ENCODE measurements at regions not wholly inside any gene's neighbourhood (a gene's known extent, or its start where the extent isn't known, plus 50 kb on each side); places are given as distances from the start of the nearest gene placed in this dataset.

DNA sequence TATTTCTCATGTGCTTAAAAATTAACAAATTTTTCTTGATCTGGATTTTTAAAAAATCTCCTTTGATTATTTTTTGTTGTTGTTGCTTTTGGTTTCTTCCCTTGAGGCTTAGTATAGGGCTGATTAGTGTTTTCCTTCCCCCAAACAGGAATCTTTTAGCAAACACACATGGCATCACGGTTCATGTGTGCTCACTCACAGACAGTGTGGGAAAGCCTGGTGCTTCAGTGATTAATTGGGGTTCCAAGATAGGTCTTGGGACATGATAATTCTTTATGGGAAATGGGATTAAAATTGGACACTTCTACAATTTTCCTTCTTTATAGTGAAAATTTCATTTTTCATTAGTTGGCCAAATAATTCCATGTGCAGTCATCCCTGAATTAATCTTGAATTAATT lies 153.9 kb upstream of the SOX11 start:
- H3K27ac Mint-ChIP-seq (ENCODE audit: unreplicated experiment) = no peak overlapping the region
- no peaks in the 10 kb centered on the region for H3K9me3 Mint-ChIP-seq (ENCODE audit: unreplicated experiment)
- no peaks in the 10 kb centered on the region for H3K36me3 Mint-ChIP-seq (ENCODE audit: unreplicated experiment)
- DNase-seq (ENCODE audit: extremely low spot score, unreplicated experiment) = no peak
- peaks cover 25% of the 10 kb centered on the region for H3K4me1 Mint-ChIP-seq (ENCODE audit: unreplicated experiment)
- H3K27me3 Mint-ChIP-seq (ENCODE audit: unreplicated experiment) = peaks cover 7% of the 10 kb centered on the region
- H3K4me3 Mint-ChIP-seq (ENCODE audit: unreplicated experiment) = no peak overlapping the region
- TF ChIP-seq, protein P1, sequence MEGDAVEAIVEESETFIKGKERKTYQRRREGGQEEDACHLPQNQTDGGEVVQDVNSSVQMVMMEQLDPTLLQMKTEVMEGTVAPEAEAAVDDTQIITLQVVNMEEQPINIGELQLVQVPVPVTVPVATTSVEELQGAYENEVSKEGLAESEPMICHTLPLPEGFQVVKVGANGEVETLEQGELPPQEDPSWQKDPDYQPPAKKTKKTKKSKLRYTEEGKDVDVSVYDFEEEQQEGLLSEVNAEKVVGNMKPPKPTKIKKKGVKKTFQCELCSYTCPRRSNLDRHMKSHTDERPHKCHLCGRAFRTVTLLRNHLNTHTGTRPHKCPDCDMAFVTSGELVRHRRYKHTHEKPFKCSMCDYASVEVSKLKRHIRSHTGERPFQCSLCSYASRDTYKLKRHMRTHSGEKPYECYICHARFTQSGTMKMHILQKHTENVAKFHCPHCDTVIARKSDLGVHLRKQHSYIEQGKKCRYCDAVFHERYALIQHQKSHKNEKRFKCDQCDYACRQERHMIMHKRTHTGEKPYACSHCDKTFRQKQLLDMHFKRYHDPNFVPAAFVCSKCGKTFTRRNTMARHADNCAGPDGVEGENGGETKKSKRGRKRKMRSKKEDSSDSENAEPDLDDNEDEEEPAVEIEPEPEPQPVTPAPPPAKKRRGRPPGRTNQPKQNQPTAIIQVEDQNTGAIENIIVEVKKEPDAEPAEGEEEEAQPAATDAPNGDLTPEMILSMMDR (IDR thresholded peaks at IDR 0.05) = no peak

DNA sequence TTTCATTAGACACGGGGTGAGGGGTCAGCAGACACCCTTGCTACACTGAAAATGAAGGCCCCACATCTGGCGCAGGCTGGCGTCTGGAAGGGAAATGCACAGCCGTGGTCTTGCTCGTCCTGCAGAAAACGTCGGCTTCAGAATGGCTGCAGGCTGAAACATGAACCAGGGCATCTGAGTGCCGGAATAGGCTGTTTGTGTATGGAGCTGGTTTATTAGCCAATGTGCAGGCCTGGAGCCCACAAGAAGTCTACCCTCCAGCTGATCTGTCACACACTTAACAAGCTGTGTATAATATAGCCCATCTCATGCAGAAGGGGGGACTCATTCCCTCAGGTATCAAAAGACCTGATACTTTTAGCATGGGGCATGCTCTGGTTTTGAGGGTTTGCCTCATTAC lies 153.4 kb upstream of the SOX11 start:
- no peaks in the 10 kb centered on the region for H3K9me3 Mint-ChIP-seq (ENCODE audit: unreplicated experiment)
- H3K36me3 Mint-ChIP-seq (ENCODE audit: unreplicated experiment) = no peaks in the 10 kb centered on the region
- no peak for DNase-seq (ENCODE audit: extremely low spot score, unreplicated experiment)
- no peak overlapping the region for H3K4me3 Mint-ChIP-seq (ENCODE audit: unreplicated experiment)
- TF ChIP-seq, protein P1 (IDR thresholded peaks at IDR 0.05) = no peak
- no peak overlapping the region for H3K27ac Mint-ChIP-seq (ENCODE audit: unreplicated experiment)
- H3K27me3 Mint-ChIP-seq (ENCODE audit: unreplicated experiment) = peaks cover 7% of the 10 kb centered on the region
- peaks cover 25% of the 10 kb centered on the region for H3K4me1 Mint-ChIP-seq (ENCODE audit: unreplicated experiment)

DNA sequence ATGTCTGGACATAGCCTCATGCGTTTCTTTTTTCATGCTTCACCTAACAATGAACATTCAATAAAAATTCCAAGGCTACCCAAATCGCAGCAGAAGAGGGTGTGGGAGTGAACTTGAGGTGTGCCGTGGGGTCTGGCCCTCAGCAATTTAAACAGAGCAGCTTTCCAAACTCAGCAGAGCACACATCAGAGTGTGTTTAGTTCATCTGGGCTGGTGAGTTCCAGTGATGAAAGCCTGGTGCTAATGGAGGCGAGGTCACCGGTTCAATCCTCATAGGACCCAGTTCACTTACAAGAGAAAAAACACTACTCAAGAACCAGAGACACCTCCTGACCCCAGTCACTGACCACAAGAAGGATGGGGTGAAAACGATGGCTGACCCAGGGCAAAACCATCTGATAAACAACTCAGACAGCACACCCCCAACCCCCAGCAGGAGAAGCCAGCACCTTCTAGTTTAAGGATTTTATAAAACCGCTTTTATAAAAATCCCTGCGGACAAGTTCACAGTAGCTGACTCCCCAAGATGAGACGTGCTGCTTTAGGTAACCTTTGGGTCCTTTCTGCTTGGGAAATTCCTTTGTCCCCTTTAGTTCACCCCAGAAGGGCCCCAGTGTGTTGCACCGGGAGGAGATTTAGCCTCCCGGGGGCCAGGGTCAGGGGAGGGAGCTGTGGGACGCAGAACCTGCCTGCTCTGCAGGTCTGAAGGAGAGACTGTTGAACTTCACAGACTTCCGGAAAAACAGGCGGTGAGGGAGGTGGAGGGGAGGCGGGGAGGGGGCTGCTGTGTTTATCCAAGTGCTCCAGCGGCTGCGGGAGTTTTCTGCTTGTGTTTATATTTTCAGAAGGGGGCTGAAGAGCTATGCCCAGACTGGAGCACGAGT lies 152.7 kb upstream of the SOX11 start:
- H3K9me3 Mint-ChIP-seq (ENCODE audit: unreplicated experiment) = no peaks in the 10 kb centered on the region

DNA sequence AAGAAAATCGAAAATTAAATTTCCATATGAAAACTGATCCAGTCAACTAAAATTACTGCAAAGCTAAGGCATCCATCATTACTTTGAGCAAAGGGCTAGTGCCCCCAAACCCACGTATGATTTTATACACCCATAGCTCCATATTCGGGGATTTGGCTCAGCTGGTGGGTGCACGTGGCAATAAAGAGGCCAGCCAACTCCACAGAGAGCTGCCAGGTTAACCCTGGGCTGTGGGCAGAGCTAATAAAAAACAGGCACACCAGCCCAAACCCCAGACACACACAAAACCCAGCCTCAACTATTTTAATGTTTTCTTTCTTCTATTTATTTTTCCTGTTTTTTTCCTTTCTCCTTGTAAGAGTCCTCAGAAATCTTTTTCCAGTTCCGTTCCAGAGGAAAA lies 151.3 kb upstream of the SOX11 start:
- Mint-ChIP-seq H3K9me3 (ENCODE audit: unreplicated experiment) (peaks cover 9% of the 10 kb centered on the region), H3K4me1 (ENCODE audit: unreplicated experiment) (peaks cover 25% of the 10 kb centered on the region), H3K27ac (ENCODE audit: unreplicated experiment) (no peak overlapping the region), H3K27me3 (ENCODE audit: unreplicated experiment) (peaks cover 7% of the 10 kb centered on the region), H3K4me3 (ENCODE audit: unreplicated experiment) (no peak overlapping the region), H3K36me3 (ENCODE audit: unreplicated experiment) (no peaks in the 10 kb centered on the region)
- DNase-seq (ENCODE audit: extremely low spot score, unreplicated experiment) = no peak
- TF ChIP-seq, protein P1 (IDR thresholded peaks at IDR 0.05) = no peak

More for the DNA sequence above, 152.7 kb upstream of the SOX11 start:
- Mint-ChIP-seq H3K27me3 (ENCODE audit: unreplicated experiment) (peaks cover 7% of the 10 kb centered on the region), H3K36me3 (ENCODE audit: unreplicated experiment) (no peaks in the 10 kb centered on the region), H3K4me1 (ENCODE audit: unreplicated experiment) (peaks cover 25% of the 10 kb centered on the region), H3K4me3 (ENCODE audit: unreplicated experiment) (peak overlapping the region; percentile 20), H3K27ac (ENCODE audit: unreplicated experiment) (peak overlapping the region; percentile 56)
- TF ChIP-seq, protein P1 (IDR thresholded peaks at IDR 0.05) = no peak
- no peak for DNase-seq (ENCODE audit: extremely low spot score, unreplicated experiment)

DNA sequence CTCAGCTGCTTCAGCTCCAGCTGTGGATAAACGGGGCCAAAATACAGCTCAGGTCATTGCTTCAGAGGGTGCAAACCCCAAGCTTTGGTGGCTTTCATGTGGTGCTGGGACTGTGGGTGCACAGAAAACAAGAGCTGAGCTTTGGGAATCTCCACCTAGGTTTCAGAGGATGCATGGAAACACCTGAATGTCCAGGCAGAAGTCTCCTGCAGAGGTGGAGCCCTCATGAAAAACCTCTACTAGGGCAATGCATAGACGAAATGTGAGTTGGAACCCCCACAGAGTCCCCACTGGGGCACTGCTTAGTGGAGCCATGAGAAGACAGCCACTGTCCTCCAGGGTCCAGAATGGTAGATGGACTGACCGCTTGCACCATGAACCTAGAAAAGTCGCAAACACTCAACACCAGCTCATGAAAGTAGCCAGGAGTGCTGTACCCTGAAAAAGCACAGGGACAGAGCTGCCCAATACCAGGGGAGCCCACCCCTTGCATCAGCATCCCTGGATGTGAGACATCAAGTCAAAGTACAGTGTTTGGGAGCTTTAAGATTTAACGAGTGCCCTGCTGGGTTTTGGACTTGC lies 147.9 kb upstream of the SOX11 start:
- no peak for DNase-seq (ENCODE audit: extremely low spot score, unreplicated experiment)
- peaks cover 9% of the 10 kb centered on the region for H3K9me3 Mint-ChIP-seq (ENCODE audit: unreplicated experiment)
- peaks cover 25% of the 10 kb centered on the region for H3K4me1 Mint-ChIP-seq (ENCODE audit: unreplicated experiment)
- TF ChIP-seq, protein P1 (IDR thresholded peaks at IDR 0.05) = no peak
- H3K36me3 Mint-ChIP-seq (ENCODE audit: unreplicated experiment) = no peaks in the 10 kb centered on the region
- H3K27me3 Mint-ChIP-seq (ENCODE audit: unreplicated experiment) = peaks cover 7% of the 10 kb centered on the region
- no peak overlapping the region for H3K27ac Mint-ChIP-seq (ENCODE audit: unreplicated experiment)
- no peak overlapping the region for H3K4me3 Mint-ChIP-seq (ENCODE audit: unreplicated experiment)

Measured in osteocyte (in vitro differentiated cells).